Mesendoderm (in vitro differentiated cells): ENCODE measurements at regions not wholly inside any gene's neighbourhood (a gene's known extent, or its start where the extent isn't known, plus 50 kb on each side); places are given as distances from the start of the nearest gene placed in this dataset.
A peak's percentile ranks its signal among the peaks of the same experiment; 100 is the strongest.

Source experiments
- DNase-seq: peaks from one replicate; pipeline ENCODE4 v3.0.0; 2013
- H2AK5ac ChIP-seq: 2 replicates; pipeline ENCODE4 v1.6.1; 2013; ENCODE audit warnings: low read length, inconsistent platforms
- H2BK120ac ChIP-seq: 2 replicates; pipeline ENCODE4 v1.6.1; 2013; ENCODE audit warnings: low read depth, mild to moderate bottlenecking, low read length, moderate library complexity, mixed read lengths
- H2BK15ac ChIP-seq: replicated peaks from 2 replicates; pipeline ENCODE4 v1.6.1; 2013; ENCODE audit warnings: low read depth, mild to moderate bottlenecking, moderate library complexity
- H2BK5ac ChIP-seq: 2 replicates; pipeline ENCODE4 v1.6.1; 2013; ENCODE audit warnings: low read length, inconsistent platforms
- H3K18ac ChIP-seq: 2 replicates; pipeline ENCODE4 v1.6.1; 2013; ENCODE audit warnings: mild to moderate bottlenecking, low read length, mixed read lengths
- H3K23ac ChIP-seq: one replicate; pipeline ENCODE4 v1.6.1; 2013; ENCODE audit warnings: low read length
- H3K27ac ChIP-seq: 2 replicates; pipeline ENCODE4 v1.5.1; 2013; ENCODE audit warnings: low read depth, mild to moderate bottlenecking, inconsistent platforms, low read length, moderate library complexity
- H3K27me3 ChIP-seq: 2 replicates; pipeline ENCODE4 v1.6.1; 2013; ENCODE audit warnings: low read length, control low read depth, mild to moderate bottlenecking, inconsistent platforms; ENCODE audit not compliant: insufficient read depth, poor library complexity
- H3K36me3 ChIP-seq: 2 replicates; pipeline ENCODE4 v1.6.1; 2013; ENCODE audit warnings: low read length, inconsistent platforms; ENCODE audit not compliant: control insufficient read depth, insufficient read depth
- H3K4ac ChIP-seq: one replicate; pipeline ENCODE4 v1.6.1; 2013; ENCODE audit warnings: low read depth, mild to moderate bottlenecking, low read length, moderate library complexity
- H3K4me1 ChIP-seq: 2 replicates; pipeline ENCODE4 v1.6.1; 2013; ENCODE audit warnings: low read depth, low read length, inconsistent platforms; ENCODE audit not compliant: control insufficient read depth
- H3K4me2 ChIP-seq: 2 replicates; pipeline ENCODE4 v1.6.1; 2013; ENCODE audit warnings: low read length
- H3K4me3 ChIP-seq: 2 replicates; pipeline ENCODE4 v1.5.1; 2013; ENCODE audit warnings: mild to moderate bottlenecking, low read length
- H3K56ac ChIP-seq: one replicate; pipeline ENCODE4 v1.6.1; 2013; ENCODE audit warnings: low read length
- H3K79me1 ChIP-seq: 2 replicates; pipeline ENCODE4 v1.6.1; 2013; ENCODE audit warnings: low read length, inconsistent platforms
- H3K79me2 ChIP-seq: 2 replicates; pipeline ENCODE4 v1.6.1; 2013; ENCODE audit warnings: mild to moderate bottlenecking, low read length; ENCODE audit not compliant: control insufficient read depth, insufficient read depth
- H3K9ac ChIP-seq: 2 replicates; pipeline ENCODE4 v1.6.1; 2013; ENCODE audit warnings: low read length, inconsistent platforms
- H4K5ac ChIP-seq: one replicate; pipeline ENCODE4 v1.6.1; 2013; ENCODE audit warnings: low read length
- H4K8ac ChIP-seq: one replicate; pipeline ENCODE4 v1.6.1; 2013; ENCODE audit warnings: low read depth, mild to moderate bottlenecking, control low read depth, low read length, moderate library complexity
- WGBS: extraction: QIAGEN DNeasy Blood & Tissue Kit; methylation state at CpG from one replicate; pipeline ENCODE4 v1.1.7; 2013; ENCODE audit warnings: low lambda C conversion rate, missing lambda C conversion rate; ENCODE audit not compliant: insufficient coverage; ENCODE audit errors: extremely low coverage; 5-methylcytosine and 5-hydroxymethylcytosine counted together

- no CpG with 5 or more reads among the region's 3 CpGs for WGBS
- Histone ChIP-seq H2BK120ac (no peak overlapping the region), H3K27ac (no peak overlapping the region), H2BK5ac (no peak overlapping the region), H3K36me3 (no peaks in the 10 kb centered on the region), H4K8ac (no peak overlapping the region), H3K4me1 (no peaks in the 10 kb centered on the region), H3K27me3 (no peaks in the 10 kb centered on the region), H3K56ac (no peak overlapping the region), H3K23ac (no peak overlapping the region), H3K4me3 (no peak overlapping the region), H3K79me1 (no peaks in the 10 kb centered on the region), H2BK15ac (no peak overlapping the region), H3K79me2 (no peaks in the 10 kb centered on the region), H2AK5ac (no peak overlapping the region), H3K4ac (no peak overlapping the region), H3K9ac (no peak overlapping the region), H3K18ac (no peak overlapping the region), H3K4me2 (no peak overlapping the region), H4K5ac (no peak overlapping the region)
- no peak for DNase-seq
These were observed 799.6 kb upstream of the DIAPH2 start for GRCh38 chrX:95885074-95885473.

GRCh38 chrX:95889279-95889678, 795.4 kb upstream of the DIAPH2 start:
- H2BK15ac ChIP-seq: no peak overlapping the region
- no peak overlapping the region for H3K9ac ChIP-seq
- no peaks in the 10 kb centered on the region for H3K4me1 ChIP-seq
- H4K5ac ChIP-seq: no peak overlapping the region
- H3K4ac ChIP-seq: no peak overlapping the region
- WGBS: no CpG with 5 or more reads among the region's 1 CpG
- H3K36me3 ChIP-seq: no peaks in the 10 kb centered on the region
- no peak overlapping the region for H2BK5ac ChIP-seq
- H2AK5ac ChIP-seq: no peak overlapping the region
- no peaks in the 10 kb centered on the region for H3K27me3 ChIP-seq
- peak overlapping the region; percentile 64 for H3K56ac ChIP-seq
- no peak overlapping the region for H4K8ac ChIP-seq
- H3K79me1 ChIP-seq: no peaks in the 10 kb centered on the region
- H3K27ac ChIP-seq: no peak overlapping the region
- H3K18ac ChIP-seq: no peak overlapping the region
- no peak overlapping the region for H3K4me2 ChIP-seq
- peak; percentile 56 for DNase-seq
- H3K4me3 ChIP-seq: no peak overlapping the region
- no peaks in the 10 kb centered on the region for H3K79me2 ChIP-seq
- no peak overlapping the region for H2BK120ac ChIP-seq
- no peak overlapping the region for H3K23ac ChIP-seq

- Histone ChIP-seq H2AK5ac (no peak overlapping the region), H4K8ac (no peak overlapping the region), H2BK120ac (no peak overlapping the region), H2BK5ac (no peak overlapping the region), H3K4me2 (no peak overlapping the region), H3K4me1 (no peaks in the 10 kb centered on the region), H3K56ac (no peak overlapping the region), H3K27ac (no peak overlapping the region), H3K18ac (no peak overlapping the region), H3K23ac (no peak overlapping the region), H2BK15ac (no peak overlapping the region), H3K36me3 (no peaks in the 10 kb centered on the region), H3K27me3 (no peaks in the 10 kb centered on the region), H3K9ac (no peak overlapping the region), H3K79me1 (no peaks in the 10 kb centered on the region), H3K4ac (no peak overlapping the region), H3K4me3 (no peak overlapping the region), H3K79me2 (no peaks in the 10 kb centered on the region), H4K5ac (no peak overlapping the region)
- no peak for DNase-seq
- WGBS: no CpG with 5 or more reads among the region's 2 CpGs
These were observed 791.0 kb upstream of the DIAPH2 start for GRCh38 chrX:95893636-95894035.

- H3K27ac ChIP-seq: no peak overlapping the region
These were observed 781.2 kb upstream of the DIAPH2 start for GRCh38 chrX:95903490-95903889.

GRCh38 chrX:95903975-95904374, 780.7 kb upstream of the DIAPH2 start:
- Histone ChIP-seq H3K27me3 (no peaks in the 10 kb centered on the region), H3K27ac (no peak overlapping the region), H2AK5ac (no peak overlapping the region), H3K79me1 (no peaks in the 10 kb centered on the region), H3K4me2 (no peak overlapping the region), H3K56ac (no peak overlapping the region), H4K8ac (no peak overlapping the region), H2BK5ac (no peak overlapping the region), H3K79me2 (no peaks in the 10 kb centered on the region), H4K5ac (no peak overlapping the region), H3K4ac (no peak overlapping the region), H3K18ac (no peak overlapping the region), H2BK120ac (no peak overlapping the region), H3K4me3 (no peak overlapping the region), H2BK15ac (no peak overlapping the region), H3K9ac (no peak overlapping the region), H3K4me1 (no peaks in the 10 kb centered on the region), H3K23ac (no peak overlapping the region), H3K36me3 (no peaks in the 10 kb centered on the region)
- no peak for DNase-seq
- no CpG with 5 or more reads among the region's 3 CpGs for WGBS

More at GRCh38 chrX:95903490-95903889, 781.2 kb upstream of the DIAPH2 start:
- Histone ChIP-seq H2BK5ac (no peak overlapping the region), H4K8ac (no peak overlapping the region), H3K23ac (no peak overlapping the region), H3K56ac (no peak overlapping the region), H3K36me3 (no peaks in the 10 kb centered on the region), H3K9ac (no peak overlapping the region), H3K4ac (no peak overlapping the region), H4K5ac (no peak overlapping the region), H3K4me2 (no peak overlapping the region), H3K4me3 (no peak overlapping the region), H2AK5ac (no peak overlapping the region), H2BK120ac (no peak overlapping the region), H3K79me2 (no peaks in the 10 kb centered on the region), H3K27me3 (no peaks in the 10 kb centered on the region), H3K4me1 (no peaks in the 10 kb centered on the region), H2BK15ac (no peak overlapping the region), H3K18ac (no peak overlapping the region), H3K79me1 (no peaks in the 10 kb centered on the region)
- DNase-seq: peak; percentile 74
- no CpG with 5 or more reads among the region's 3 CpGs for WGBS

GRCh38 chrX:95907081-95907480, 777.6 kb upstream of the DIAPH2 start:
- Histone ChIP-seq H3K4me1 (no peaks in the 10 kb centered on the region), H2BK5ac (no peak overlapping the region), H2AK5ac (no peak overlapping the region), H3K4me3 (no peak overlapping the region), H2BK120ac (no peak overlapping the region), H3K18ac (no peak overlapping the region), H3K79me2 (no peaks in the 10 kb centered on the region), H3K9ac (no peak overlapping the region), H3K4ac (no peak overlapping the region), H3K56ac (no peak overlapping the region), H3K4me2 (no peak overlapping the region), H3K27ac (no peak overlapping the region), H2BK15ac (no peak overlapping the region), H3K36me3 (no peaks in the 10 kb centered on the region), H3K79me1 (no peaks in the 10 kb centered on the region), H4K5ac (no peak overlapping the region), H3K23ac (no peak overlapping the region), H3K27me3 (no peaks in the 10 kb centered on the region), H4K8ac (no peak overlapping the region)
- no CpG with 5 or more reads among the region's 1 CpG for WGBS
- peak; percentile 73 for DNase-seq
